ENCODE measurements at regions not wholly inside any gene's neighbourhood (a gene's known extent, or its start where the extent isn't known, plus 50 kb on each side); places are given as distances from the start of the nearest gene placed in this dataset.

DNA sequence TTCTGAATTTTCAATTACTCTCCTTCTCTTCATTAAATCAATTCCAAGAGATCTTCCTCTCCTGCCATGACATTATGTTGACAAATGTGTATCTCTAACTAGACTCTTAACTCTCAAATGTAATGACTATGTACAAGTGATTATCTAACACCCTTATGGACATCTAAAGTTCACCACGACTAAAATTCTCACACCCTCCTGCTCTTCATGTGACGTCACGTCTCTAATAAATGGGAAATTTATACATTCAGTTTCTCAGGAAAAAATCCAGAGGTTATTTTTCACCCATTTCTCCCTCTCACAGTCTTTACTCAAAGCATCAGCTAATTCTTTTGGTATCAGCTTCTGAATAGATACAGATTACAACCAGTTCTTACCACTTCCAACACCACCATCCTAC is 237.5 kb upstream of the EPHA6 start:
- TF ChIP-seq, protein P1, sequence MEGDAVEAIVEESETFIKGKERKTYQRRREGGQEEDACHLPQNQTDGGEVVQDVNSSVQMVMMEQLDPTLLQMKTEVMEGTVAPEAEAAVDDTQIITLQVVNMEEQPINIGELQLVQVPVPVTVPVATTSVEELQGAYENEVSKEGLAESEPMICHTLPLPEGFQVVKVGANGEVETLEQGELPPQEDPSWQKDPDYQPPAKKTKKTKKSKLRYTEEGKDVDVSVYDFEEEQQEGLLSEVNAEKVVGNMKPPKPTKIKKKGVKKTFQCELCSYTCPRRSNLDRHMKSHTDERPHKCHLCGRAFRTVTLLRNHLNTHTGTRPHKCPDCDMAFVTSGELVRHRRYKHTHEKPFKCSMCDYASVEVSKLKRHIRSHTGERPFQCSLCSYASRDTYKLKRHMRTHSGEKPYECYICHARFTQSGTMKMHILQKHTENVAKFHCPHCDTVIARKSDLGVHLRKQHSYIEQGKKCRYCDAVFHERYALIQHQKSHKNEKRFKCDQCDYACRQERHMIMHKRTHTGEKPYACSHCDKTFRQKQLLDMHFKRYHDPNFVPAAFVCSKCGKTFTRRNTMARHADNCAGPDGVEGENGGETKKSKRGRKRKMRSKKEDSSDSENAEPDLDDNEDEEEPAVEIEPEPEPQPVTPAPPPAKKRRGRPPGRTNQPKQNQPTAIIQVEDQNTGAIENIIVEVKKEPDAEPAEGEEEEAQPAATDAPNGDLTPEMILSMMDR (IDR thresholded peaks at IDR 0.05; ENCODE audit: low read length), result no peak
- TF ChIP-seq EZH2 (optimal IDR thresholded peaks at IDR 0.05; ENCODE audit: low read depth, low read length), result no peak
- no peak for TF ChIP-seq EZH2phosphoT487 (IDR thresholded peaks at IDR 0.05; ENCODE audit: low read length)

All from MM.1S (cell line).